Peyer's patch (tissue), 4 donors: ENCODE measurements at regions not wholly inside any gene's neighbourhood (a gene's known extent, or its start where the extent isn't known, plus 50 kb on each side); places are given as distances from the start of the nearest gene placed in this dataset.

Experiments used
- DNase-seq, 3 donors: peaks; one replicate each; pipeline ENCODE4 v3.0.0-alpha.2; 2017 to 2019
- H3K27ac ChIP-seq, 4 donors: fragments of 200-600 bp; sonication (generic); one replicate each; pipeline ENCODE4 v1.5.1; 2016 to 2019
- H3K27me3 ChIP-seq, 2 donors: fragments of 200-600 bp; sonication (generic); one replicate each; pipeline ENCODE4 v1.5.1; 2019
- H3K36me3 ChIP-seq, 3 donors: fragments of 200-600 bp; sonication (generic); one replicate each; pipeline ENCODE4 v1.5.1; 2016 to 2019
- H3K4me1 ChIP-seq, 4 donors: fragments of 200-600 bp; sonication (generic); one replicate each; pipeline ENCODE4 v1.5.1; 2016 to 2019
- H3K4me3 ChIP-seq, 4 donors: fragments of 200-600 bp; sonication (generic); 1 replicate in 3 of 4; 2 replicates in 1 of 4; pipeline ENCODE4 v1.5.1; 2016 to 2019; ENCODE audit warnings: mild to moderate bottlenecking in 1 of 4
- H3K9me3 ChIP-seq, 4 donors: fragments of 200-600 bp; sonication (generic); one replicate each; pipeline ENCODE4 v1.5.1; 2016 to 2019; ENCODE audit warnings: mild to moderate bottlenecking in 1 of 4
- POLR2A ChIP-seq, 2 donors: fragments of 450-650 bp; IDR thresholded peaks; one replicate each; pipeline ENCODE4 v1.5.1; 2017; ENCODE audit warnings: antibody characterized with exemption in 2 of 2, mild to moderate bottlenecking in 2 of 2, moderate library complexity in 2 of 2
- TF ChIP-seq, protein P1 (sequence below), 6 experiments: fragments of 450-650 bp in 4 of 6; fragments of 200-600 bp in 2 of 6; sonication (generic) in 1 of 6; IDR thresholded peaks; one replicate each; pipeline ENCODE4 v1.5.1; 2017 to 2019; ENCODE audit warnings: antibody characterized with exemption in 6 of 6, mild to moderate bottlenecking in 3 of 6, moderate library complexity in 1 of 6

DNA sequence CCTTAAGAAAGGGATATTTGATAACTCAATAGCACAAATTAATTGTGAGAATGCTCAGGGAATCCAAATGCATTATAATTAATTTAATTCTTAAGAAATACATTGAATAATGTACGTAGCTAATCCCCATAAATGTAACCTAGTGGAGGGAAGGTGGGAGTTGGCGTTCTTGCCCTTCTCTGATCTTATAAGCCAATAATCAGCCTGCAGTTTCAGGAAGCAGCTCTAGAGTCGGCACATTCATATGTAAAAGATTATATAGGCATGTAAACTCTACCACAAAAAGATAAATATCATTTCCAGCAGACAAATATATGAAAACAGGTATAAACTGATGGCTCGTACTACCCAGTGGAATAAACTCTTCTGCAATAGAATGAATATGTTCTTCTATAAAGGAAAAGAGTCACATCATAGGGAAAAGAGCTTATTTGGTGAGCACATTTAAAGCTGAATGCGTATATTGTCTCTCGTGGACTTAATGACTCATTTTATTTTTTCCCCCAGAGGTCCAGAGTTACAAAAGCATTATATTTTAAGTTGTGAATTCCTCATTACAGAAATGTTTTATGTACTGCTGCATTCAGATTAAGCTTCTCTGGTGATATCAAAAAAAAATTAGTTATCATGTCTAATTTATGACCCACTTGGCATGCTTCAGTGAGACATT lies 112.2 kb downstream of the TFAP2A start:
- H3K4me3 ChIP-seq = no peak overlapping the region
- no peaks in the 10 kb centered on the region for H3K36me3 ChIP-seq
- H3K27me3 ChIP-seq = no peaks in the 10 kb centered on the region
- H3K27ac ChIP-seq = no peak overlapping the region
- no peaks in the 10 kb centered on the region for H3K4me1 ChIP-seq
- H3K9me3 ChIP-seq = no peaks in the 10 kb centered on the region
- no peak for DNase-seq
- TF ChIP-seq, protein P1, sequence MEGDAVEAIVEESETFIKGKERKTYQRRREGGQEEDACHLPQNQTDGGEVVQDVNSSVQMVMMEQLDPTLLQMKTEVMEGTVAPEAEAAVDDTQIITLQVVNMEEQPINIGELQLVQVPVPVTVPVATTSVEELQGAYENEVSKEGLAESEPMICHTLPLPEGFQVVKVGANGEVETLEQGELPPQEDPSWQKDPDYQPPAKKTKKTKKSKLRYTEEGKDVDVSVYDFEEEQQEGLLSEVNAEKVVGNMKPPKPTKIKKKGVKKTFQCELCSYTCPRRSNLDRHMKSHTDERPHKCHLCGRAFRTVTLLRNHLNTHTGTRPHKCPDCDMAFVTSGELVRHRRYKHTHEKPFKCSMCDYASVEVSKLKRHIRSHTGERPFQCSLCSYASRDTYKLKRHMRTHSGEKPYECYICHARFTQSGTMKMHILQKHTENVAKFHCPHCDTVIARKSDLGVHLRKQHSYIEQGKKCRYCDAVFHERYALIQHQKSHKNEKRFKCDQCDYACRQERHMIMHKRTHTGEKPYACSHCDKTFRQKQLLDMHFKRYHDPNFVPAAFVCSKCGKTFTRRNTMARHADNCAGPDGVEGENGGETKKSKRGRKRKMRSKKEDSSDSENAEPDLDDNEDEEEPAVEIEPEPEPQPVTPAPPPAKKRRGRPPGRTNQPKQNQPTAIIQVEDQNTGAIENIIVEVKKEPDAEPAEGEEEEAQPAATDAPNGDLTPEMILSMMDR (IDR thresholded peaks at IDR 0.05) = no peak
- no peak for TF ChIP-seq POLR2A (IDR thresholded peaks at IDR 0.05)

DNA sequence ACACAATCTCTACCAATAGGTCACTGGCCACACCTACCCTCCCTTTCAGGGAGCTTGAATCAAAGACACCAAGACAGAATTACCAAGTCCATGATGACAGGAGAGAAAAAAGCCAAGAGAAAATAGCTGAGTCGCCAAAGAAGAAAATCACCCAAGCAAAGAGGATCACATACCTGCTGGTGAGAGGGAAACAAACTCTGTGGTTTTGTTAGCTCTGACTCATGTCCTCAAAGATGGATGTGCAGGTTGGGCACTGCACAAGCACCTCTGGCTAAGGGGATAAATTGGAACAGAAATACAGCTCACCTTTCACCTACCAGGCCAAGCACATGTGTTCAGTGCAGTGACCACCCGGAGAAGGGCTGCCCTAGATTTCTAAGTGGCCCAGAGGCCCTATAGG lies 114.8 kb downstream of the TFAP2A start:
- H3K4me3 ChIP-seq = no peak overlapping the region
- no peak for DNase-seq

DNA sequence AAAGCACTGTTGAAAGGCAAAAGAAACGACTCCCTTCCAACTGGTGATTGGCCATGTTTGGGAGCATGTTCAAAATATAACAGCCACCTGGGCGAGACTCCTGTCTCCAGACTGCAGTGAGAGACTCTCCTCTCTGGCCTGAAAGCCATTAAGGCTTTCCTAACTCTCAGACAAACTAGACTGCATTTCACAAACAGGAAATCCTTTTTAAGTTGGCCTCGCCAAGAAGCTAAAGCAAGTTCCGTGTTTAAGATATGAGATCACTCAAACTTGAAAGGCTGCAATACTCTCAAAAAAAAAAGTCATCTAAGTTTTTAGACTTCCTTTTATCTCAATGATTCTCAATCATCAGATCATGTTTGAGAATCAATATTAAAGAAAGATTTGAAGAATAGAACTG lies 117.0 kb downstream of the TFAP2A start:
- Histone ChIP-seq H3K36me3 (no peaks in the 10 kb centered on the region), H3K4me3 (no peak overlapping the region), H3K27ac (no peak overlapping the region), H3K9me3 (no peaks in the 10 kb centered on the region), H3K27me3 (no peaks in the 10 kb centered on the region), H3K4me1 (no peaks in the 10 kb centered on the region)
- TF ChIP-seq, protein P1 (IDR thresholded peaks at IDR 0.05) = no peak
- TF ChIP-seq POLR2A (IDR thresholded peaks at IDR 0.05) = no peak
- DNase-seq = no peak

More for the DNA sequence above, 114.8 kb downstream of the TFAP2A start:
- no peaks in the 10 kb centered on the region for H3K27me3 ChIP-seq
- no peak for TF ChIP-seq POLR2A (IDR thresholded peaks at IDR 0.05)
- TF ChIP-seq, protein P1 (IDR thresholded peaks at IDR 0.05) = no peak
- H3K27ac ChIP-seq = no peak overlapping the region
- H3K4me1 ChIP-seq = no peaks in the 10 kb centered on the region
- no peaks in the 10 kb centered on the region for H3K36me3 ChIP-seq
- no peaks in the 10 kb centered on the region for H3K9me3 ChIP-seq

DNA sequence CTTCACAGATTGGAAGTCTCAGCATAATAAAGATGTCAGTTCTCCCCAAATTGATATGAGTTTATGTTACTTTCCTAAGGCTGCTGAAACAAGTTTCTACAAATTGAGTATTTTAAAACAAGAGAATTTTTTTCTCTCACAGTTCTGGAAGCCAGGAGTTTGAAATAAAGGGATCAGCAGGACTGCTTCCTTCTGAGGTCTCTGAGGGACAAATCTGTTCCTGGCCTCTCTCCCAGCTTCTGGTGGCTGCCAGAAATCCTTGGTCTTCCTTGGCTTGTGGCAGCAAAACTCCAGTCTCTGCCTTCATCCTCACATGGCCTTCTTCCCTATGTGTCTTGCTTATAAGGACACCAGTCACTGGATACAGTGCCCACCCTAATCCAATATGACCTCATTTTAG lies 136.1 kb downstream of the TFAP2A start:
- Histone ChIP-seq H3K27ac (no peak overlapping the region), H3K27me3 (no peaks in the 10 kb centered on the region), H3K36me3 (no peaks in the 10 kb centered on the region), H3K9me3 (no peaks in the 10 kb centered on the region), H3K4me1 (no peaks in the 10 kb centered on the region), H3K4me3 (no peak overlapping the region)
- no peak for DNase-seq
- TF ChIP-seq POLR2A (IDR thresholded peaks at IDR 0.05) = no peak
- TF ChIP-seq, protein P1 (IDR thresholded peaks at IDR 0.05) = no peak

DNA sequence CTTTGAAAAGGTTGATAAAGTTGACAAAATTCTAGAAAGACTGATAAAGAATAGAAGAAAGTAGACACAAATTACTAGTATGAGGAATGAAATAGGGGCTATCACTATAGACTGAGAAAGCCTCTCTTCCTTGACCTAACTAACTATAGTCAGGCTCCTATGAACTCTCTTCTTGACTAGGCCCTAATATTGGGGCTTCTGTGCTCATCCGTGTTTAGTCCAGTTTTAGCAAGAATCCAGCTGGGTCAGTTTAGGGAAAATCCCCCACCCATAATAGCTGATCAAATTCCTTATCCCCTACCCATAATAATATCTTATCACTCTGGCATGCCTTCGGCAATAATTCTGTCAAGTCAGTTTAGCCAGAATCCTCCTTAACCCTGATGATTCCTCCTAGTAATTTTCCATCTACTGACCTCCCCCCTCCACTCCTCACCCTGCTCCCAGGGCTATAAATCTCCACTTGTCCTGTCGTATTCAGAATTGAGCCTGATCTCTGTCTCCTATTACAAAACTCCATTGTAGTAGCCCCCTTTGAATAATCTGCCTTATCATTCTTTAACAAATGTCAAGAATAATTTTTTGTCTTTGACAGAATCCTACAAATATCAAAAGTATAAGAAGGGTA lies 138.1 kb downstream of the TFAP2A start:
- Histone ChIP-seq H3K36me3 (no peaks in the 10 kb centered on the region), H3K27me3 (no peaks in the 10 kb centered on the region), H3K27ac (no peak overlapping the region), H3K4me1 (no peaks in the 10 kb centered on the region), H3K4me3 (no peak overlapping the region), H3K9me3 (no peaks in the 10 kb centered on the region)
- TF ChIP-seq POLR2A (IDR thresholded peaks at IDR 0.05) = no peak
- TF ChIP-seq, protein P1 (IDR thresholded peaks at IDR 0.05) = no peak
- no peak for DNase-seq
